ENCODE measurements at regions not wholly inside any gene's neighbourhood (a gene's known extent, or its start where the extent isn't known, plus 50 kb on each side); places are given as distances from the start of the nearest gene placed in this dataset.

DNA sequence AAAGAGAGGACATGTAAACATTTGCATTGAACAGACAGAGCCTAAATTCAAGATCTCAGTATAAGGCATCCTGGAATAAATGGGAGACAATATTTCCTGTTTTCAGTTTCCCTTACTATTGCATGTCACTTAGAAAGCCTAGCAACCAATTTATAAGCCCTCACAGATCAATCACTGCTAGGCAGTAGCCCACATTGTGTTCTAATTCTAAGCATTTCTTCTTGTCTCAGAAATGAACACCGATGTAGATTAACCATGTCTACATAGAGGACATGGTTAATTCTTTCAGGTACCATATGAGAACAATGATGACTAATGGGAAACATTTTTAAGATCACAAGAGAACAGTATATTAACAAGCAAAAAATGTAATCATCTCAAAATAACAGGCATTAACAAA lies 79.6 kb upstream of the HMHB1 start:
- no peak overlapping the region for H3K4me2 ChIP-seq (ENCODE audit: insufficient read depth in 1 of 2, low read depth in 2 of 2, low read length in 2 of 2)
- TF ChIP-seq RFX5 (IDR thresholded peaks at IDR 0.05; ENCODE audit: borderline replicate concordance, low read depth, low read length) (no peak), TEAD4 (IDR thresholded peaks at IDR 0.05; ENCODE audit: low read depth, low read length) (no peak), EGR1 (IDR thresholded peaks at IDR 0.05; ENCODE audit: borderline replicate concordance, low read depth, low read length) (no peak), SP4 (IDR thresholded peaks at IDR 0.05; ENCODE audit: low read length) (no peak), TAF1 (IDR thresholded peaks at IDR 0.05; ENCODE audit: low read depth, low read length) (no peak), BACH1 (IDR thresholded peaks at IDR 0.05; ENCODE audit: low read length) (no peak), SIRT6 (IDR thresholded peaks at IDR 0.05; ENCODE audit: low read length) (no peak), EZH2 (IDR thresholded peaks at IDR 0.05; ENCODE audit: low read depth, low read length, severe bottlenecking) (no peak), HDAC6 (IDR thresholded peaks at IDR 0.05; ENCODE audit: low read depth, low read length) (no peak), SIX5 (IDR thresholded peaks at IDR 0.05; ENCODE audit: low read depth, low read length) (no peak), NANOG (IDR thresholded peaks at IDR 0.05; ENCODE audit: insufficient read depth, low read depth, low read length, poor library complexity, severe bottlenecking) (no peak), SUZ12 (IDR thresholded peaks at IDR 0.05; ENCODE audit: low read length) (no peak)
- no peaks in the 10 kb centered on the region for H3K9me3 ChIP-seq (ENCODE audit: insufficient read depth in 2 of 2, low read depth in 1 of 2, low read length in 1 of 2)
- H3K36me3 ChIP-seq (ENCODE audit: control insufficient read depth in 2 of 4, insufficient read depth in 4 of 4, low read length in 3 of 4), result no peaks in the 10 kb centered on the region
- H2BK12ac ChIP-seq (ENCODE audit: low read depth, low read length), result no peak overlapping the region
- H3K9ac ChIP-seq (replicated peaks in 1 of 4; ENCODE audit: extremely low read depth in 1 of 4, low read depth in 3 of 4, low read length in 3 of 4), result no peak overlapping the region
- H3K23ac ChIP-seq (ENCODE audit: insufficient read length), result no peak overlapping the region
- FAIRE-seq (no peak), DNase-seq (ENCODE audit: low read depth in 1 of 2, low spot score in 2 of 2) (no peak)
- no peak overlapping the region for H2BK5ac ChIP-seq (ENCODE audit: low read depth, low read length)
- no peak overlapping the region for H3K18ac ChIP-seq (ENCODE audit: extremely low read depth, low read length)
- H3K14ac ChIP-seq (ENCODE audit: insufficient read length), result no peak overlapping the region
- H3K23me2 ChIP-seq (ENCODE audit: low read depth, low read length), result no peaks in the 10 kb centered on the region
- no peak overlapping the region for H2BK120ac ChIP-seq (replicated peaks; ENCODE audit: low read depth, low read length)
- WGBS, 2 experiments (ENCODE audit: extremely low coverage in 1 of 2, insufficient coverage in 1 of 2, insufficient read length in 1 of 2, insufficient replicate concordance in 2 of 2, low coverage in 1 of 2, low lambda C conversion rate in 2 of 2, missing lambda C conversion rate in 1 of 2), result 90% methylated on average over 1 of the region's 1 CpG; no CpG with 5 or more reads in 1 of the 2 experiments
- no peak overlapping the region for H3K27ac ChIP-seq (ENCODE audit: low read depth, low read length)
- peaks cover 0 to 7% (median 1%) of the 10 kb centered on the region in 4 experiments; a peak in 3 of 7 replicates for H3K4me1 ChIP-seq (replicated peaks in 1 of 4; ENCODE audit: control insufficient read depth in 3 of 4, insufficient read depth in 4 of 4, low read length in 3 of 4)
- H3K79me1 ChIP-seq (ENCODE audit: low read depth, low read length), result no peaks in the 10 kb centered on the region
- H3K79me2 ChIP-seq (ENCODE audit: control insufficient read depth in 1 of 2, insufficient read depth in 2 of 2, low read length in 2 of 2), result no peaks in the 10 kb centered on the region
- H2AK5ac ChIP-seq (ENCODE audit: low read depth, low read length), result no peak overlapping the region
- no peak overlapping the region for H4K8ac ChIP-seq (ENCODE audit: extremely low read depth, insufficient read depth, low read length)
- H2BK20ac ChIP-seq (ENCODE audit: low read length), result no peak overlapping the region
- no peak overlapping the region for H4K91ac ChIP-seq (replicated peaks; ENCODE audit: insufficient read length, low read length)
- no peaks in the 10 kb centered on the region for H4K20me1 ChIP-seq (replicated peaks in 1 of 2; ENCODE audit: control insufficient read depth in 1 of 2, insufficient read depth in 2 of 2, low read length in 2 of 2)
- no peak overlapping the region for H2AFZ ChIP-seq (ENCODE audit: low read length)
- H3K27me3 ChIP-seq (replicated peaks in 1 of 4; ENCODE audit: control insufficient read depth in 3 of 4, extremely low read depth in 1 of 4, insufficient read depth in 3 of 4, low read length in 3 of 4), result no peaks in the 10 kb centered on the region
- H3K4me3 ChIP-seq (ENCODE audit: extremely low read depth in 1 of 4, insufficient read depth in 2 of 4, low read depth in 3 of 4, low read length in 4 of 4), result no peak overlapping the region
- no peak overlapping the region for H3K56ac ChIP-seq (replicated peaks; ENCODE audit: insufficient read length, low read depth, low read length)
- CTCF ChIA-PET (ENCODE audit: partially characterized antibody), result no interaction called here
- H3K4ac ChIP-seq (replicated peaks; ENCODE audit: insufficient read length, low read depth, low read length), result no peak overlapping the region
- POLR2A ChIA-PET (ENCODE audit: partially characterized antibody), result no interaction called here
- no peak overlapping the region for H2BK15ac ChIP-seq (ENCODE audit: low read length)
- no peak overlapping the region for H4K5ac ChIP-seq (ENCODE audit: insufficient read length, low read depth, low read length)
